CD4-positive, alpha-beta T cell treated with Interleukin-15 for 4 hours (primary cell): ENCODE measurements at regions not wholly inside any gene's neighbourhood (a gene's known extent, or its start where the extent isn't known, plus 50 kb on each side); places are given as distances from the start of the nearest gene placed in this dataset.

ENCODE experiments used
- DNase-seq: peaks from one replicate; pipeline ENCODE4 v3.0.0-alpha.2; 2020; ENCODE audit warnings: low spot score

DNA sequence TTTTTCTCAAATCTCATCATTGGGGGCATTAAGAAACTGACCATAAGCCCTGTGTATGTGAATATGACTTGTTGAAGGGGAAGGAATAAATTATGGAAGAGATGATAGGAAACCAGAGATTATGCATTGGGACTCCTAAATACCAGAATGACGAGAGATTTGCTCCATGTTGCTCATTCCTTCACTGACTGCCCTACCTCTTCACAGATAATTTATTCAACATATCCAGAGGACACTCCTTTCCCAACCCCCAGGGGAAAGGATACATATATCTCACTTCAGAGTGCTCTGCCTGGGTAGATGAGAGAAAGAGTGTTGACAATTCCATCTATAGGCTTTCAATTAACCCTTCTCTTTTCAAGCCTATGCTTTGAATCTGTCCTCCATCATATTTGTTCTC is 145.3 kb upstream of the RHOBTB1 start:
- DNase-seq, result no peak

DNA sequence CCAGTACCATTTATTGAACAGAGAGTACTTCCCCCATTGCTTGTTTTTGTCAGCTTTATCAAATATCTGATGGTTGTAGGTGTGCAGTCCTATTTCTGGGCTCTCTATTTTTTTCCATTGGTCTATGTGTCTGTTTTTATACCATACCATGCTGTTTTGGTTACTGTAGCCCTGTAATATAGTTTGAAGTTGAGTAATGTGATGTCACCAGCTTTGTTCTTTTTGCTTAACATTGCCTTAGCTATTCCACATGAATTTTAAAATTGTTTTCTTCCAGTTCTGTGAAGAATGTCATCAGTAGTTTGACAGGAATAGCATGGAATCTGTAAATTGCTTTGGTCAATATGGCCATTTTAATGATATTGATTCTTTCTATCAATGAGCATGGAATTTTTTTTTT is 140.5 kb upstream of the RHOBTB1 start:
- no peak for DNase-seq

GRCh38 chr10:61081301-61081700 is 137.3 kb upstream of the RHOBTB1 start:
- DNase-seq, result no peak

- DNase-seq, result no peak
Measured at GRCh38 chr10:61078542-61079275, 134.7 kb upstream of the RHOBTB1 start.

DNA sequence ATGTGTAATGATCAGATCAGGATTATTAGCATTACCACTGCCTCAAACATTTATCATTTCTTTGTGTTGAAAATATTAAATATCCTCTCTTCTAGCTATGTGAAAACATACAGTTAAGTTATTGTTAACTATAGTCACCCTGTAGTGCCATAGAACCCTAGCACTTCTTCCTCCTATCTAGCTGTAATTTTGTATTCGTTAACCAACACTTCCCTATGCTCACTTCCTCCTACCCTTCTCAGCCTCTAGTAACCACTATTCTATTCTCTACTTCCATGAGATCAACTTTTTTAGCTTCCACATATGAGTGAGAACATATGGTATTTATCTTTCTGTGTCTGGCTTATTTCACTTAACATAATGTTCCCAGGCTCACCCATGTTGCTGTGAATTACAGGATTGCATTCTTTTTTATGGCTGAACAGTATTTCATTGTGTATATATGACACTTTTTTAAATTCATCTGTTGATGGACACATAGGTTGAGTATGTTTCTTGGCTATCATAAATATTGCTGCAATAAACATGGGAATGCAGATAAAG is 132.7 kb upstream of the RHOBTB1 start:
- DNase-seq, result no peak

DNA sequence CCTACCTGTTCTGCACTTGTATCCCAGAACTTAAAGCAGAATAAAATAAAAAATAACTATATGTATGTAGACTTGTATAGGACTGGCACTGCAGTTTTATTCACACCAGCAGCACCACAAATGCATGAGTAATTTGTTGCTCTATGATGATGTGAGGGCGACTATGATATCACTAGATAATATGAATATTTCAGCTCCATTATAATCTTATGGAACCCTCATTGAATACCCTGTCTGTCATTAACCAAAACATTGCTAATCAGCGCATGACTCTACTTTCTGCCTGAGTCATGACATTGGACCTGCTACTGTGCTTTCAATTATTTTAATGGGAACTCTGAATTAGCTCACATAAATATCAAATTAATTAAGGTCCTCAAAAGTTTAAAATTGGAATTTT is 129.4 kb upstream of the RHOBTB1 start:
- DNase-seq, result no peak

DNA sequence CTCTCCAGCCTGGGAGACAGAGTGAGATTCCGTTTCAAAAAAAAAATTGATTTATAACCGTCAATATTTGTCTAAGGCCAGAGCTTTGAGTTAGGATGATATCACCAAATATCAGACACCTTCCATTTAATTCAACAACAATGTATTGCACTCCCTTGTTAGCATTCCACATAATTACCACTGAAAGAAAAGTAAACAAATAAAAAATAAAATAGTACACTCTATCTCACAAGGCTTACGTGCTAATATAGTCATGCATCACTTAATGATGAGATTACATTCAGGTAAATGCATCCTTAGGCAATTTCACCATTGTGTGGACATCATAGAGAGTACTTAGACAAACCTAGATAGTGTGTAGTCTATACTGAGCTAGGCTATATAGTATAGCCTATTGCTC is 127.6 kb upstream of the RHOBTB1 start:
- DNase-seq, result no peak

GRCh38 chr10:61068471-61068870 is 124.5 kb upstream of the RHOBTB1 start:
- DNase-seq, result no peak

- DNase-seq, result no peak
Measured at GRCh38 chr10:61067671-61068336, 123.8 kb upstream of the RHOBTB1 start.

DNA sequence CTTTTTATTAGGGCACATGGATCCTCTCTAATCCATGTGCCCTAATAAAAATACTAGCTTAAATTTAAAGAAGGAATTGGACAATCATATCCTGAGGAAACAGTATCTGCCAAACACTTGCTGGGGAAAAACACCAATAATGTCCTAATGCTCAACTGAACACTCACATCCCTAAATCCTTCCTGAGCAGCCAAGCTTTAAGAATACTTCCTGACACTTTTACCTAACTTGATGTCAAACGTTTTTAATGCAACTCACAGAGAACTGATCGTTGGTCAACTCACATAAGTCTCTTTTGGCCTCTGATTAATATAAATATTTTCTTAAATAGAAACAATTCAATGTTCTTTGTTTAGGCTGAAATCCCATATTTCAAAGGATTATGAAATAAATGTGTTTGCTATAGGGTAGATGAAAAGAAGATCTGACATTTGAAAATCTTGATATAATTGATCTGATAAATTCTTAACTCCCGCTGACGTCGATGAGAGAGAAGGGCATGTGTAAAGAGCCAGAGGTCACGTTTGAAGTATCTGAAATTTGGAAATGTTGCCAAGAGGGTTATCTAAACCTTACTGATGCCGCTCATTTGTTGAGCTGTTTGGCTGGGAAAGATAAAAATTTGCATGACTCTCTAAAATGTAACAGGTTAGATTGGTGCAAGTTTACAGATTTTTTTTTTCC is 122.8 kb upstream of the RHOBTB1 start:
- no peak for DNase-seq

DNA sequence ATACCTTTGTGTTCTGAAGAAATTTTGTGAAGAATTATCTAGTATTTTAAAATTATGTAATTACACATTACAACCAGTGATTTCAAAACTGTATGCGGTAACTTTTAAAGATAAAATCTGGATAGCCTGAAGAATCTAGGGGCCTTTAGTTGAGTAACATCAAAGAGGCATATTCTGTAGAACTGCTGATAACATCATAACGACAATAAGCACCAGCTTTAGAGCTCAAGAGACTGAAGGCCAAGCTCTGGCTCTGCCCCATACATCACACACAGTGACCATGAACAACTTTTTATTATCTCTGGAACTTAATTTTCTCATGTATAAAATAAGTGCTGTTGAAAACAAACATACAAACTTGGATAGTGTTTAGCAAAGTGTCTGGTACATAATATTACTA is 121.1 kb upstream of the RHOBTB1 start:
- no peak for DNase-seq

DNA sequence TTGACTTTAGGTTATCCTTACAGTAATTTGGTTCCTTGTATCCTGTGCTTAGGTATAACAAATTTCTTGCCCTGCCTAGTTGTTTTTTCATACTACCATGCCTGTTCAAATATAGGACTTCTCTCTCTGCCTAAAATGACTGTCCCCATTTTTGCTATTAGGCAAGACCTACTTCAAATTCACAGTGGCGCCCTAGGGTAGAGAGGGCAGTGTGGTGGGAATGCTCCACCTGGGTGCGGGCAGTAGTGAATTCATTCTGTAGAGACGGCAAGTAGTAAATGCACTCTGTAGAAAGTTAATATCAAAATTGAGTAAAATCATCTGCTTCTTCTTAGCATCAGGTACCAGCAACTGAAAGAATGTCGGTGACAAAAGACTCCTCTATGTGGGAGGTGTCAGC is 120.4 kb upstream of the RHOBTB1 start:
- no peak for DNase-seq

DNA sequence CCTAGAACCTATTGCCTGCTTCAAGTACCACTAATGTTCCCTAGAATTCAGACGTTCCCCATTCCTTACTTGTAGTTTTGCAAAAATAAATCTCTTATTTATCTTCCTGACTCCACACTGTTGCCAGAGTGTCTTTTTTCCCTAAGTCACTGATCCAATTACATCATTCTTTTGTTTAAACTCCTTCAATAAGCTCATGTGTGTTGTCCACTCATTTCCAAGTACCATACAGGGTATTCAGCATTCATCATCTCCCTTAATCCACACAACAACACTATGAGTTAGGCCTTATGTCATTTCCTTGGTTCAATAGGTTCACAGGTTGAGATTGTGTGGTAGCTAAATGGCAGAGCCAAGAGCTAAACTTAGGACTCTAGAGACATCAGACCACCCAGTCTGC is 119.9 kb upstream of the RHOBTB1 start:
- no peak for DNase-seq

DNA sequence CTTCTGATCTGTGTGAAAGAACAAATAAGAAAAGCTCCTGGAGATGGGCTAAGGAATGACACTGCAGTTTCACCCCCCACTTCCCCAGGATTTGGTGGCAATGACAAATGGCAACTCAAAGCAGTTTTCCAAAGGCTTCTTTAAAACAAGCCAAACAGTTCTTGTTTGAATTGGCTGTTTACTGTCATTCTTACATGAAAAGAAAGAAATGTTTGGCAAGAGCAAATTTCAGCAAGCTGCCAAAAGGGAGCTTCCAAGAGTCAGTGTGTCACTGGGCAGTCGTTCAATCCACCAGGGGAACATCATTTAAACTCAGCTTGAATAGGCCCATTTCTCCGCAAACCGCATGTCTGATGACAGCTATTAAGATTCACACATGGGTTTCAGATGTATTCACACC is 119.0 kb upstream of the RHOBTB1 start:
- no peak for DNase-seq

DNA sequence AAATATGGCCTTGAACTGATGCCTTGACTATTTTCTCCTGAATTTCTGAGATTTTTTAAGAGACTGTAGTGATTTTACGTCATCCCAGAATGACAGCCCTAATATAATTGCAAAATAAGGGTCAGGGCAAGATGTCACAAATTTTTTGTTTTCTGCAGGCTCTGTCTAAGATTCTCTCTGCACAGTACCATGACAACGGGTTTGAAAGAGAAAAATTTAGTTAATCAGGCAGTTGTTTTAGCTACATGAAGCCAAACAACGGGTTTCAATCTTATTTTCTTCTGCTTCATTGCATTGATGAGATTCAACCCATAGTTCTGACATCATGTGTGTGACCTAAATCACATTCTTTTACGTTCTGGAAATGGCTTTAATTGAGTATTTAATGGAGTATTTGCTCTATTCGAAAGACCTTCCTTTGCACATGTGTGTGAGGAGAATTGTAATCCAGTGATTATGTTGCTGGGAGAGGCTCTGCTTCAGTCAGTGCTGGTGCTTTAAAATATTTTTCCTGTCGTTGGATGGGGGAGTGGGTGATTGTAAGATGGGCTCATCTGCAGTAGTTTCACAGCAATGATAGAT is 118.0 kb upstream of the RHOBTB1 start:
- no peak for DNase-seq

- no peak for DNase-seq
Measured at GRCh38 chr10:61059636-61060035, 115.7 kb upstream of the RHOBTB1 start.

GRCh38 chr10:61052469-61053205 is 108.7 kb upstream of the RHOBTB1 start:
- no peak for DNase-seq

- DNase-seq, result no peak
Measured at GRCh38 chr10:61051344-61051743, 107.4 kb upstream of the RHOBTB1 start.

GRCh38 chr10:61050120-61050745 is 106.2 kb upstream of the RHOBTB1 start:
- DNase-seq, result no peak

- no peak for DNase-seq
Measured at GRCh38 chr10:61049386-61049785, 105.4 kb upstream of the RHOBTB1 start.

GRCh38 chr10:61047788-61048560 is 104.0 kb upstream of the RHOBTB1 start:
- DNase-seq, result no peak
